EH (cell line): ENCODE measurements at regions not wholly inside any gene's neighbourhood (a gene's known extent, or its start where the extent isn't known, plus 50 kb on each side); places are given as distances from the start of the nearest gene placed in this dataset.
A peak's percentile ranks its signal among the peaks of the same experiment; 100 is the strongest.
"Not testable (repeated sequence)": the region's sequence is repeated elsewhere in the genome, so short reads cannot be mapped to it uniquely, and the experiment has no call there.

ENCODE experiments used
- DNase-seq: peaks from one replicate; pipeline ENCODE4 v3.0.0-alpha.2; 2015; ENCODE audit warnings: low read depth

DNA sequence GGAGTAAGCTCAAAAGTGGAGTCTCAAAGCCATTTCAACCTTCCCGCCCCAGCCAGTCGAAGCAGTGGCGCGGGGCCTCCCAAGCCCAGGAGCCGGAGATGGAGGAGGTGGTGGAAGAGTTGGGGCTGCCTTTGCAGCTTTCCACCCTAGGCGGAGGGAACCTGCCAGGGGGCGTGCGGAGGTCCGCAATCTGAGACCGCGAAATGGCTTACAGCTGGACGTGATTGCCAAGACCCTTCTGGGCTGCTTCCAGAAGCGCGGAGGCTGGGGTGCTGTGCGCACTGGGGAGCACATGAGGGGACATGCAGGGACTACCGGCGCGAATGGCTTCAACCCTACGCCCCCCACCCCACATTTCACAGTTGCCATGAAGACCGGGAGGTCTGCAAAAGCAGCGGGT, 86.2 kb downstream of the PRR15 start:
- no peak for DNase-seq

DNA sequence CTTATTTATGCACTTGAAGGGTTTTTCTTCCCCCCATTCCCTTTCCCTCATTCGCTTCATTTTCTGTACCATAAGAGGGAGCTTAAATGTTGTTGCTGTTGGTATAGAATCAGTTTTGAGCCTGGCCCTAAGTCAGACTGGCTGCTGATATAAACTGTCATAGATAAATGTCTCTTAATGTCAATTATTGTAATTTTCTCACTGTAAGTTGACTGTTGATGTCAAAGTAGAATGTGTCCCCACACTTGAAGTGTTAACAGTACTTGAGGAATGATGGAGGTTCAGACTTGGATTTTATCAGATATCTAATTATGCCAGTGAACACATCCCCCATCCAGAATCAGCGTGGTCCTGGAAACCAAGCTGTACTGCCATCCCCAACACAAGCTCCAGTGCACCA, 87.8 kb downstream of the PRR15 start:
- DNase-seq, result no peak

DNA sequence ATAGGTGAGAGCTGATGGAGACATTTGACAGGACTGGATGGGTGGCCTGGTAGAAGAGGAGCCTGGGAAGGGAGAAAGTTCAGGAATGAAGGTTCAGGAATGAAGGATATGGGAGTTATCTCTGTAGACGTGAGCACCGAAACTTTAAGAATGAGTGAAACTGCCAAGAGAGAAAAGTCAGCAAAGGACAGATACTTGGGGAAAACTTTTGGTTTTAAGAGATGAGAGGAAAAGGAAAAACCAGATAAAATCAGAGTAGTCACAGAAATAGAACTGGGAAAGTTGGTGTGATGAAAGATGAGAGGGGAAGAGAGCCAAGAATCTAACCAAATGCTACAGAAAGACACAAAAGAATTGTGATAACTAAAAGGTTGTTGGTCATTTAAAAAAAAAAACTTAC, 88.9 kb downstream of the PRR15 start:
- DNase-seq, result peak; percentile 3

DNA sequence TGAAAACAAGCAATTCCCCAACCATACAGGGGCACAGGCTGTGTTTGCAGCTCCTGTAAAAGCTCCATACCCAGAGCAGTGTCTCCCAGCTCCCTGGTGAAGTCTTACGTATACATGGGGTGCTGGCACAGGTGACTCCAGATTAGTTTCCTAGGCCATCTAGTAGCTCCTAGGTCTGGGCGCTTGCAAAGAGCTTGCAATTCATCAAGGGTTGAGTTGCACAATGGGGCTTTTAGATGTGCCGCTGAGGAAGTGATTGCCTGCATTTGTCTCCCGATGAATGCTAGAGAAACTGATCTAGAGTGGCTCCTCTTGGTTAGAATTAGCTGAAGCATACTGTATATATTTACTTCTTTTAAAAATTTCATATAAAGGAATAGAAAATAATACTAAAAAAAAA, 90.7 kb downstream of the PRR15 start:
- not testable (repeated sequence) for DNase-seq

DNA sequence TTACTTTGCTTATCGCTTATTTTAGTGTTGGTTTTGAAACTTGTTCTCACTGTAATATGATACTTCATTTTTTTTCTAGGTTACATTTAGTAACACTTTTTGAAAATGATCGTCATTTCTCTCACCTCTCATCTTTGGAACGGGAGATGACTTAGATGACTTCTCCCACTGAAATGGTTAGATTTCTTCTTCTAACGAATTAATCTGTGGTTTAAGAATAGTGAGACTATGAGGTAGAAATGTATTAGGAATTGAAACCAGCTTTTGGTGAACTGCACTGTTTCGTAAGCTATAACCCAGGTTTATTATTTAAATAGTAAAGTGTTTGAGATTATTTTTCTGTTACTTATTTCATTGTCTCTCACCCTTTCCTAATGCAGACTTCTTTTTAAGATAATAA, 93.7 kb downstream of the PRR15 start:
- DNase-seq, result no peak

DNA sequence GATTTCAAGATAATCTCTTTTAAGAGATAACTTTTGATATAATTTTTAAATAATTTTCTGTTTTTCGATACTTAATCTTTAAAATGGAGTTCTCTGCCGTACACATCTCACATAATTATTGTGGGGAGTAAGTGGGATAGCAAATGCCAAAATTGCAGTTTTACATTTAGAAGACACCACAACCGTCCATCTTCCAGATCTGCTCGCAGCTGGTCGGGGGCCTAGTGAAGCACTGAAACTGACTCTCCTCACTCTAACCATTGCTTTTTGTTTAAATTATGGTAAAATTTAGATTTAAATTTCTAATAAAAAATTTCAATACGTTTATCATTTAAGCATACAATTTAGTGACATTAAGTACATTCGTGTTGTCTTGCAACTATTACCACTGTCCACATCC, 94.2 kb downstream of the PRR15 start:
- DNase-seq, result no peak

DNA sequence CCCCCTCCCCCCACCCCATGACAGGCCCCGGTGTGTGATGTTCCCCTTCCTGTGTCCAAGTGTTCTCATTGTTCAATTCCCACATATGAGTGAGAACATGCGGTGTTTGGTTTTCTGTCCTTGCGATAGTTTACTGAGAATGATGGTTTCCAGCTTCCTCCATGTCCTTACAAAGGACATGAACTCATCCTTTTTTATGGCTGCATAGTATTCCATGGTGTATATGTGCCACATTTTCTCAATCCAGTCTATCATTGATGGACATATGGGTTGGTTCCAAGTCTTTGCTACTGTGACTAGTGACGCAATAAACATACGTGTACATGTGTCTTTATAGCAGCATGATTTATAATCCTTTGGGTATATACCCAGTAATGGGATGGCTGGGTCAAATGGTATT, 95.6 kb downstream of the PRR15 start:
- not testable (repeated sequence) for DNase-seq

DNA sequence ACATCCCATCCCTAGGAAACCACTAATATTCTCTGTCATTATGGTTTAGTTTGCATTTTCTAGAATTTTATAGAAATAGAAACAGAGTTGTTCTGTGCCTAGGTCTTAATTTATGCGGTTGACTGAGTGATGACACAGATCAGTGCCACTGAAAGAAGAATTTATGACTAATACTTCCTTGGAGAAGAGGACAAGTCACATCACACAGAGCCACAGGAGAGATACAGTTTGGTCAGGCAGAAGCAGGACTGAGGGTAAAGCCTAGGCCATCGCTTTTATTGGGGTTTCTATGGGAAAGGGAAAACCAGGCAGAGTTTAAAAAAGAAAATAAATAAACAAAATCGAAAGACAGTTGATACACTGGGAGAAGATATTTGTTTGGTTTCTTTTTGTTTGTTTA, 99.3 kb downstream of the PRR15 start:
- peak; percentile 30 for DNase-seq

DNA sequence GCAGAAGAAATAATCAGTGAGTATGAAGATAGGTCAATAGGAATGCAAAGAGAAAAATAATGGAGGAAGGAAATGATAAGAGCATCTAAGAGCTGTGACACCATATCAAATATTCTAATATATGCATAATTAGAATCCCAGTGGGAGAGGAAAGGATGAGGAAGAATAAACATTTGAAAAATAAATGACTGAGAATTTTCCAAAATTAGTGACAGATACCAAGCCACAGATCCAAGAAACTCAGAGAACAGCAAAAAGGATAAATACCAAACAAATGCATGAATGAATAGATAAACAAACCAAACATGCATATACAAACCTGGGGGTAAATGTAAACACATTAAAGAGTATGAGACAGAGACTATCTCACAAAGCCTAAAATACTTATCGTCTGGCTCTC, 101.4 kb downstream of the PRR15 start:
- not testable (repeated sequence) for DNase-seq

DNA sequence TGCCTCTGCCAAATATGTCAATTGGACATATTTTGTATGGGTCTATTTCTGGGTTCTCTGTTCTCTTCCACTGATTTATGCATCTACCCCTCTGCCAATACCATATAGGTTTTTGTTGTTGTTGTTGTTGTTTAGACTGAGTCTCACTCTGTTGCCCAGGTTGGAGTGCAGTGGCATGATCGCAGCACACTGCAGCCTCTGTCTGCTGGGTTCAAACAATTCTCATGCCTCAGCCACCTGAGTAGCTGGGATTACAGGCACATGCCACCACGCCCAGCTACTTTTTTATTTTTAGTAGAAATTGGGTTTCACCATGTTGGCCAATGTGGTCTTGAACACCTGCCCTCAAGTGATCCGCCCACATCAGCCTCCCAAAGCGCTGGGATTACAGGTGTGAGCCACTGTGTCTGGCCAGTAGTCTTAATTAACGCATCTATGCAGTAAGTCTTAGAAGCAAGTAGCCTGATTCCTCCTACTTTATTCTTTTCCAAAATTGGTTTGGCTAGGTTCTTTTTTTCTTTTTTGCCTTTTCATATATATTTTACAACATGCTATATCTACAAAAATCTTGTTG, 103.5 kb downstream of the PRR15 start:
- not testable (repeated sequence) for DNase-seq

DNA sequence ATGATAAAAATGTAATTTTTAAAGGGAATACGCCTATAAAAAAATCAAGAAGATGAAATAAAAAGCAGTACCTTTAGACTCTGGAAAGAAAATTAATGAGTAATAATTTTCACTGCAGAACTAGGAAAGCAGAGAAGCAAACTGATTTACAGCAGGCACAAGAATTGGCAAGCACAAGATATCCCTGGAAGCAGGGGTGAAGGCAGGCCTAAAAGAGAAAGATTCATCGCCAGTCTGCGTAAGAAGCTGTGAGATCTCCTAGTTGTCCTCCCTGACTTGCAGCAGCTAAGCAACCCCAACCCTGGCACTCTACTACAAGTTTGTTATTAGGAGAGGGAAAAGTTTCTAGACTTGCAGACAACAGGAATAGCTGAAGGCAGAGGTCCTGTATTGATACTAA, 107.7 kb downstream of the PRR15 start:
- DNase-seq, result not testable (repeated sequence)

DNA sequence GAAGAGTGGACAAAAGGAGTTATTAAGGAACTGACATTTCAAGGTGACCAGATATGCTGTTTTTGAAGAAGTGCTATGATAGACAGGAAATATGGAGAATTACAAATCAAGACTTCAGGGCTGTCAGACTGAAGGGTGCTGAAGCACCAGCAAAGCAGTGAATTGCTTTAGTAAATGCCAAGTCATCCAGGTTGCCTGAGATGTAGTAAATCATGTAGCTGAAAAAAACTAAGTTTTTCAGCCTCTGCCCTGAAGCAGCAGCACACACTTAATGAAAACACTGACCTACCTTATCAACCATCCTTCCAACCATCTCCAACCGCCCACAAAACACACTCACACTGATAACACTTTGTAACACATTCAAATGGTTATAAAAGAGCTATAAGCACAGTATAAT, 110.0 kb downstream of the PRR15 start:
- not testable (repeated sequence) for DNase-seq

DNA sequence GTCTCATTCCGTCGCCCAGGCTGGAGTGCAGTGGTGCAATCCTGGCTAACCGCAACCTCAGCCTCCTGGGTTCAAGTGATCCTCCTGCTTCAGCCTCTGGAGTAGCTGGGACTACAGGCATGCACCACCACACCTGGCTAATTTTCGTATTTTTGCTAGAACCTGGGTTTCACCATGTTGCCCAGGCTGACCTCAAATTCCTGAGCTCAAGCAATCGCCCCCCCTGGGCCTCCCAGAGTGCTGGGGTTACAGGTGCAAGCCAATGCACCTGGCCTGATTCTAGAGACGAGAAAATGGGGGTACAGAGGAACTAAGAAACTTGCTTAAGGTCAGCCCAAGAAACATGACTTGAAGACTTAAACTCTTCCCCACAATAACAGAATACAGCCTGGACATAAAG, 111.0 kb downstream of the PRR15 start:
- not testable (repeated sequence) for DNase-seq

DNA sequence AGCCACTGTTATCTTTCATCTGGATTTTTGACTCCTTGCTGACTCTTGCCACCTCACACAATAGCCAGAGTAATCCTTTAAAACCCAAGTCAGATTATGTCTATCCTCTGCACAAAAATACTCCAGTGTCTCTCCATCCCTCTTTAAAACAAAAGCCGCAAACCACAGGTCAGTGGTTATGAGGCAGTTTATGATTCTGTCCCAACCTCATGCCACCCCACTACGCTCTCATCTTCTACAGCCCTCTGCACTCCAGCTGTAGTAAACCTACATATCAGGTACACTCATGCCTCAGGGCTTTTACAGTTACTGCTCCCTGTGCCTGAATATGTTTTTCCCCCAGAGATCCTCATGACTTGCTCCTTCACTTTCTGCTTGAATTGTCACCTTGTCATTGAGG, 113.6 kb downstream of the PRR15 start:
- not testable (repeated sequence) for DNase-seq

DNA sequence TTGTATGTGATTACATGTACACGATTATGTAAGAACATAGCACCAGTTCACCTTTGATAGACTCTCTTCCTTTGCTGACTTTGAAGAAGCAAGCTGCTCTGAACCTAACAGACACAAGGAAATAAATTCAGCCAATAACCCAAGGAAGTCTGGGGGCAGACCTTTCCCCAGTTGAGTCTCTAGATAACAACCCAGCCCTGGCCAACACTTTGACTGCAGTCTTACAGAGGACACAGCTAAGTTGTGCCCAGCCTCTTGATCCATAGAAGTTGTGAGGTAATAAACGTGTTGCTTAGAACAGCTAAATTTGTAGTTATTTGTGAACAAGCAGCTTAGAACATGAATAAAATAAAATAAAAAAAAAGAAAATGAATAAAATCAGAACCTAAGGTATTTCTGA, 116.3 kb downstream of the PRR15 start:
- DNase-seq, result not testable (repeated sequence)

DNA sequence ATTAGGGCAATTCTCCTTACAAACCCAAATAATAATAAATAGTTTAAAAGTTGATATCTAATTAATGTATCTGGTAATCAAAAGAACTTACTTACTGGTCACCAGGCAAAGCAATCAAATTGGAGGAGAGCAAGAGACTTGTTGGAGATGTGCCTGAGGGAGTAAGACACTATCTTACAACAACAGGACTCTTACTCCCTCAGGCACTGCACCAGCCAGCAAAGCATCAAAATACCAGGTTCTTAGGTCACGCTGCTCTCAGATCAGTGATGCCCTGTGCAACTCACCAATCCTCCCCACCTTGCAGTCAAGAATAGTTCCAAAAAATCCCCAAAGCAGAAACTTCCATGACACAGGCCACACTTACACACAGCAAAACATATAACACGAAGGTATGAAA, 117.0 kb downstream of the PRR15 start:
- DNase-seq, result not testable (repeated sequence)

DNA sequence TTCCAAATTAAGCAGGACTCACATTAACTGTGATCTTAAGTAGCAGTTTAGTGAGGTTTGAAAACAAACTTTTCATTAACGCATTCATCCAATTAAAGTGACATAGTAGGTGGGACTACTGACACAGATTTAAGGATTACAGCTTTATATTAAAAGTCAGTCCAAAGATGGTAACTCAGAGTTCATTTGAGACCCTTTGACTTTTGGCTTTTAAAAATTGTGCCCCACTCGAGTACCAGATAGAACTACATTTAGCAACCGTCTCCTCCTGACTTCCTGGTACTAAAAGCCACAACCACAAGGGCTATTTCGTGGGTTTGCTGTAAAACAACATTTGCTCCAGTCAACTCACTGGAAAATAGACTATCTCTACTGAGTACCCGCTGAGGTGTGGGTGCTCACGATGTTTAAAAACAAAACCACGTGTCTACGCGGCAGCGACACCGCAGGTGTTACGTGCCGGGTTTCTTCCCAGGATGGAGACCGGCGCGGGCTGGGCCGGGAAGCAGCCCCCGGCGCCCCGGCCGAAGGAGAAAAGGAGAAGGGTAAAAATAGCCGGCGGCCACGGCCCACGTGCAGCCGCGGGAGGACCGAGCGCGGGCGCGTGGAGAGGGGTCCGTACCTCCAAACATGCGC, 120.6 kb downstream of the PRR15 start:
- peak; percentile 6 for DNase-seq

DNA sequence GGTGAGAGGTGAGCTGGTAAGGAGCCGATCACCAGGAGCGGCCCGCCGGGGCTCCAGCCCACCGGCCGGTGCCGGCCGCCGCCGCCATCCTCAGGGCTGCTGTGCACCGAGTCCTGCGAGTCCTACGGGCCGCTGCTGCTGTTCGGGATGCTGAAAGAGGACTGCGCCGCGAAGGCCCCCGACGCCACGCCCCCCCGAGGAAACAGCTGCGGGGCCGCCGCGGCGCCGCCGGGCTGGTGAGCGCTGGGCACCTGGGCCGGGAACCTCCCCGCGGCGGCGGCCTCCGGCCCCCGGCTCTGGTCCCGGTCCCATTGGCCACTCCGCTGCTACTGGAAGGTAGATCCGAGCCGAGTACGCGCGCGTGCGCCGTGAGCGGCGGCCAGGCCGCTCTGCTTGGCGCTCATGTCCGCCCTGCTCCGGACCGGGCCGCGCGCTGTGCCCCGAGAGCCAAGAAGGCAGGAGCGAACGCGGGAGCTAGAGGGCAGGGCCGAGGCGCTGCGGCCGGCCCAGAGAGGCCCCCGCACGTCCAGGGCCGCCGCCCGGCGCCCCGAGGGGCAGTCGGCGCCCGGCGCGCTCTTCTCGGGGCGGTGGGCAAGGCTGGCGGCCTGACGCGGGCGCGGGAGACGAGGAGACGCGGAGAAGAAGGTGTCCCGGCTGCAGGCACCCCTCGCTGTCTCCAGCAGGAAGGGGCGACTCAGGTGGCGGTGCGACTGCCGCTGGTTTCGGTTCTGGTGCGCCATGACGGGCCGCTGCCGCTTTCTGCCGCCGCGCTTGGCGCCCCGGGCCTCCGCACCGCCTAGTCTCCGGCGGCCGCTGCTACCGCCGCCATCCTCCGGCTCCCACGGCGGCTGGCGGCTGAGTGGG, 121.3 kb upstream of the WIPF3 start:
- peak; percentile 77 for DNase-seq

DNA sequence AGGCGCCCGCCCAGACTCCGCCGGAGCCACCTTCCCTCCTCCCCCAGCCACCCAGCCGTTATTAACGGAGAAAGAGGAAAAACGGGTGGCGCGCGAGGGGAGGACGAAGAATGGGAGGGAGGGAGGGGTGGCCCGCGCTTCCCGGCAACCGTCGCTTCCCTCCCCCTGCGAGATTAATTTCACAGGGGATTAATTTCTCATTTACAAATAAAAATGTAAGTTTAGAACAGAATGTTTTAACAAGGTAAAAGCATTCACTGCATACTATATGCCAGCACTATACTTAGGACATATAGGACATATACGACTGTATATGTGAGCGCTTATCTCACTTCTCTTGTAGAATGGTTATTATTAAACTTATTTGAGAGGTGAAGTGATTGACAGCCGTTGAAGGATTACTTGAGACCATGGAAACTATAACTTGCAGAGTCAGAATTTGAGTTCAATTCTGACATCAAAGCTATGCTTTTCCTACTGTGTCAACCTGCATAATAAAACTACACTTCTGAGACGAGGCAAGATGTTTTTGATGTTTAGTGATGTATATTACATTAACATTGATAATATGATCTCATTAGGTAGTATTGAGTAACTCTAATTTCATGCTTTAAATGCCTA, 120.5 kb upstream of the WIPF3 start:
- DNase-seq, result peak; percentile 1

DNA sequence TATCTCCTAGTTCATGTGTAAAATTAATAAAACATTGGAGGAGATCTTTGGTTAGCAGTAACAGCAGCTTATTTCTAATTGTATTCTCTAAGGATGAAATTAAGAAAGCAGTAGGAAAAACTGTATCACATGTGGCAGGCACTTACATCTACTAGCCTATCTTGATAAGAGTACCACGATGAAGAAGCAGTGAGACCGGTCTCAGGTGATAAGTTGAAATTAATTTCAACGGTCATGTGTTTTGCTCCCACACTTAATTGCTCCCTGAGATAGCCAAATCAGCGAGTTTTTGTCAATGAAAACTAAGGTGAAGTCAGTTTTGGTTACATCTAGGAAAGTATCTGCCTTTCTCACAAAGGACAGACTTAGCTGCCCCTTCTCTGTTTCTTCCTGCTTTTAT, 115.8 kb upstream of the WIPF3 start:
- DNase-seq, result not testable (repeated sequence)

DNA sequence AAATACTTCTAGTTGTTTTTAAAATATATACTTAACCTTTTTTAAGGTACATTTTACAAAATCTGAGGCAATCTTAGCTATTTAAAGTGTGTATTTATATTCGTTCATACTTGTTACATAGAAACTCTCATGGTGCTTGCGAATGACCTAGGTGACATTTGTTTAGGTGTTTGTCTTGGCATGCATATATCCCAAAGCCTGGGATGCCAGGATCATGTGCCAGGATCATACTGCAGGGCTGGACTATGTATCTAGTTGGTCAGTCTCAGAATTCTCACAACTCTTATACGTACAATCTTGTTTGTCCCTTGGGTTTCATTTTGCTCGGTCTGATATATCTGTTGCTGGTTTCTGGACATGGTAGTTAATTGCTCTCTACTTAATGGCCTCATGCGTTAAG, 109.9 kb upstream of the WIPF3 start:
- DNase-seq, result not testable (repeated sequence)

DNA sequence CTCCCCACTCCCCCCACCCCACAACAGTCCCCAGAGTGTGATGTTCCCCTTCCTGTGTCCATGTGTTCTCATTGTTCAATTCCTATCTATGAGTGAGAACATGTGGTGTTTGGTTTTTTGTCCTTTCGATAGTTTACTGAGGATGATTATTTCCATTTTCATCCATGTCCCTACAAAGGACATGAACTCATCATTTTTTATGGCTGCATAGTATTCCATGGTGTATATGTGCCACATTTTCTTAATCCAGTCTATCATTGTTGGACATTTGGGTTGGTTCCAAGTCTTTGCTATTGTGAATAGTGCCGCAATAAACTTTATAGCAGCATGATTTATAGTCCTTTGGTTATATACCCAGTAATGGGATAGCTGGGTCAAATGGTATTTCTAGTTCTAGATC, 106.6 kb upstream of the WIPF3 start:
- DNase-seq, result not testable (repeated sequence)

DNA sequence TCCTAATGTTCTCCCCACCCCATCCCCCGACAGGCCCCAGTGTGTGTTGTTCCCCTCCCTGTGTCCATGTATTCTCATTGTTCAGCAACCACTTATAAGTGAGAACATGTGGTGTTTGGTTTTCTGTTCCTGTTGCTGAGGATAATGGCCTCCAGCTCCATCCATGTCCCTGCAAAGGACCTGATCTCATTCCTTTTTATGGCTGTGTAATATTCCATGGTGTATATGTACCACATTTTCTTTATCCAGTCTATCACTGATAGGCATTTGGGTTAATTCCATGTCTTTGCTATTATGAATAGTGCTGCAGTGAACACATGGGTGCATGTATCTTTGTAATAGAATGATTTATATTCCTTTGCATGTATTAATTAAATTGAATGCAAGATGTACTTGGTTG, 104.8 kb upstream of the WIPF3 start:
- not testable (repeated sequence) for DNase-seq
